ENCODE measurements at regions not wholly inside any gene's neighbourhood (a gene's known extent, or its start where the extent isn't known, plus 50 kb on each side); places are given as distances from the start of the nearest gene placed in this dataset.

DNA sequence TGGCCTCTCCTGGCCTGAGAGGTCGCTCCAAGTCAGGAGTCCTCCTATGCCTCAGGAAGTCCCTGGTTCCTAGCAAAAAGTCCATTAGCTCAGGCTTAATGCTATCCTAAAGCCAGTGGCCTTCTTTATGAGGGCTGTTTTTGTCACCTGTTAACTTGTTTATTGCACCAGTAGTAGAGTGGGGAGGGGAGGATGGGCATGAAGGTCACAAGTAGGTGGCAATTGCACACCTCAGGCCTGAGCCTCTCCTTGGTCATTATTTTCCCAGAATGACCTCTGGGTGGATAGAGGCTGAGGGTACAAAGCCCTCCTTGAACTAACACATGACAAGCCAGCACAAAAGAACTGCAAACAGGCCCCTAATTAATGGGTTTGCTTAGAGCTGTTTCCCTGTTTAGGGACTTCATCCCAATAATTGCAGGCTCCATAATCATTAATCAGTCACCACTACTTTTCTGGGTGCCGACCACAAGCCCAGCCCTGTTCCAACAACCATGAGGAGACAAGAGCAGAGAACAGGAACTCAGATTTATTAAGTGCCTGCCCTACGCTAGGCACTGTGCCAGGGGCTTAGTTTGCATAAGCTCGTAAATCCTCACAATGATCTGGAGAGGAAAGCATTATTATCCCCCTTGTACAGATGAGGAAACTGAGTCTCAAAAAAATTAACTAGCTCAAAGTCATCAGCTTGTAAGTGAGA, 123.0 kb upstream of the PKDCC start:
- ATAC-seq = no peak

DNA sequence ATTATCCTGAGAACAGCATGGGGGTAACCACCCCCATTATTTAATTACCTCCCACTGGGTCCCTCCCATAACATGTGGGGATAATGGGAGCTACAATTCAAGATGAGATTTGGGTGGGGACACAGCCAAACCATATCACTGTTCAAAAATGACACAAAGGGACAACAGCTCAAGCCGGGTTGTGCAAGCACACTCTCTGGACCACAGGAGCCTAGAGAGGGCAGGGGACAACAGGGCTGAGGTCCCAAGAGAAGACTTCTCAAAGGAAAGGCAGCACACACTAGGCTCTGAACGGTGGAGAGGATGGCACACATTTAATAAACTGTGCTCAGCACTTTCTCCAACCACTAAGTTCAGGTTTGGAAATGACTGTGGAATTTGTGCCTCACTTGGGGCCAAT, 122.1 kb upstream of the PKDCC start:
- ATAC-seq = no peak

DNA sequence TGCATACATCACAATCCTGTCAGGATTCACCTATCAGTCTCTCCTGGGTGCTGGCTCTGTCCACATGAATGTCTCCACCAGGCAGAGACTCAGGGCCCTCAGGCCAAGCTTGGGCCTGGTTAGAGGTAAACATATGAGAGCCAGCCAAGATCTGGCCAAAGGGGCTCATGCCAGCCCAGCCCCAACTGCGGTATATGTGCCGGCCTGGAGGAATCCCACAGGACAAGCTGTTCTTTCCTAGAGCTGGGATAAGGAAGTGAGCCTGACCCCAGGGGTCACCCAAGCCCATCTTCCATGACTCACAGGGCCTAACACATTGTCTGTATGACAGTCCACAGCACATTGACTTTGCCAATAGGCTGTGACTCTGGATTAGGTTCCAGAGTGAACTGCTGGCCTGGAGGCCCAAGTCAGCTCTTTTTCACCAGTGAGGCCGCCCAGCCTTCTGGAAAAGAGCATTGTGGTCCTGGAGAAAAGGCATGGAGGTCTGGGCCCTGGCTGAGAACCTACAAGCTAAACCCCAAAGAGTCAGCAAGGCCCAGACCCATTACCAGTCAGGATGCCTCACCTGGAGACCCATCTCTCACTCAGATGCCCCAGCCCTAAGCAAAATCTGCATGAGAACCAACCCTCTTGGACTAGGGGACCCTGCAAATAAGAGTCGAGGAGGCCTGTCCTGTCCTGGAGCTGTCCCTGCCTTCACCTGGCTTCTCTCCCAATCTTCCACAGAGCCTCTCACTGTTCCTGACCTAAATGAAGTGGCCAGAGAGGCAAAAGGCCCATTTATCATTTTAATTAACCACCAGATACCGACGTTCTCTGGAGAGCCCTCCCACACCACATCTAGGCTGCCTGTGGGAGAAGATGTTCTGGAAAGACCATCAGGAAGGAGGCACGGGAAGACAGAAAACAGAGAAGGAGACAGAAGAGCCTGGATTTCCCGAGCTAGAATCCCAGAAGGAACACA, 120.9 kb upstream of the PKDCC start:
- no peak for ATAC-seq

DNA sequence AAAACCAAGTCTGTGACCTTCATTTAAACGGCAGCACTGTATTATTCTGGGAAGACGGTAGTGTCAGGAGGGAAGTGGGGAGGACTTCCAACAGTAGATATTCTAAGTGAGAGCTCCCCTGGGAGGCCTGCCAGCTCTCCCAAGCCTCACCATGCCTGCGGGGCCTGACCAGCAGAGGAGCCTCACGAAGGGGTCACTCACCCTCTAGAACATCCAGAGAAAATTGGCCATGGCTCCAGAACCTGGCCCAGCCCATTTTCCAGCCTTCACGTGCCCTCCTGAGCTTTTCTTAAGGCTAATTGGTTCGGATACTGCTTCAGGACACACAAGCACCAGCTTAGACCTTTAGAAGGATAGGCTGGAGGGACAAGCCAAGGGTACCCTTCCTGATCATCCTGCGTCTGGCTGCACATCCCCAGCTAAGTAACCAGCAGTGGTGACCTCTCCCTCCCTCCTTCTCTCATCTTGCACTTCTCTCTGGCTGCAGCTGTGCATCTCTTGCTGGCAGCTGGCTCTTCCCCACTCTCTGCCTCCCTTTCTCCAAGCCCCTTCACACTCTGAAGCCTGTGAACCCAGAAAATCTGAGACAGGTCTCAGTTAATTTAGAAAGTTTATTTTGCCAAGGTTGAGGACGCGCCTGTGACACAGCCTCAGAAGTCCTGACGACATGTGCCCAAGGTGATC, 120.1 kb upstream of the PKDCC start:
- no peak for ATAC-seq

DNA sequence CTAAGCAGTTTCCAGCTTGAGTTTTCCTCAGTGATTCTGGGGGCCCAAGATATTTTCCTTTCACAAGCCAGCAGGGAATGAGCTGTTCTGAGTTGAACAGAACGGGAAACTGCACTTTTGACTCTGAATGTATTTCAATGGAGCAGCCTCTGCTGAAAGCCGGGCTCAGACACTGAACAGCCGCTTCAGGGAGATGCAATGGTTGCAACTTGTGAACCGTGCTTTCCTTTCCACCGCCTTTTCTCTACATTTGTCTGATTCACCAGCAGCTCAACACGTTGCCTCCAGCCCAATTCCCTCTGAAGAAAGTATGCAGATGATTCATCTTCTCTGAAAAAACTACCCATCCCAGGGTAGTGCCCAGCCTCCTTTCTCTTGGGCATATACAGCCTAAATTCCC, 119.3 kb upstream of the PKDCC start:
- ATAC-seq = no peak

DNA sequence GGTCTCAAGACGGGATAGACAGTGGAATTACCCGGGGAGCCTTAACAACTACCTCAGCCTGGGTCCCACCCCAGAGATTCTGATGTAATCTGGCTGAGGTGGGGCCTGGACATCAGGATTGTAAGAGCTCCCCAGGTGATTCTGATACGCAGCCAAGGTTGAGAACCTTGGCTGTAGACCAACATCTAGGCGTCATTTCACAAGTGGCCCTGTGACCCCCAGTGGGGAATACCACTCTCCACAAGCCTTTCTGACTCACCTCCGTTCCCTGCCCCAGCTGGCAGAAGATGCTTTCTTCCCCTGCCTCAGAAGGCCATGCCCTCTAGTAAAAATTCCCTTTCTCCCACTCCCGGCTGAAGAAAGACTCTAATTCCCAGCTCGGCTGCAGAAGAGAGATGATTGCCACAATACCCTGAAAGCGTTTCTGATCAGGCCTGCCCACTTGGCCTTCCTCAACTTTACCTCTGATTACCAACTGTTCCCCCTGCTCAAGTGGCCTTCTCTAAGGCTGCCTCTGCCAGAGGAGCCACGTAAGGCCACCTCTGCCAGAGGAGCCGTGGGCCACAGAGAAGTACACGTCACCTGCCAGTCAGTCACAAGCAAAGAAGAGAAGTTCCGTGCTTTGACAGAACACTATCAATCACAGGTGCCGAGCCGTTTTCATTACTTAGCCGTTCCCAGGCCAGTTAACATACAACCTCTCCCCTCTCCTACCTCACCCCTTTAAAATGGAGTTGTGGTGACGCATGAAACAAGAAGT, 116.8 kb upstream of the PKDCC start:
- no peak for ATAC-seq

DNA sequence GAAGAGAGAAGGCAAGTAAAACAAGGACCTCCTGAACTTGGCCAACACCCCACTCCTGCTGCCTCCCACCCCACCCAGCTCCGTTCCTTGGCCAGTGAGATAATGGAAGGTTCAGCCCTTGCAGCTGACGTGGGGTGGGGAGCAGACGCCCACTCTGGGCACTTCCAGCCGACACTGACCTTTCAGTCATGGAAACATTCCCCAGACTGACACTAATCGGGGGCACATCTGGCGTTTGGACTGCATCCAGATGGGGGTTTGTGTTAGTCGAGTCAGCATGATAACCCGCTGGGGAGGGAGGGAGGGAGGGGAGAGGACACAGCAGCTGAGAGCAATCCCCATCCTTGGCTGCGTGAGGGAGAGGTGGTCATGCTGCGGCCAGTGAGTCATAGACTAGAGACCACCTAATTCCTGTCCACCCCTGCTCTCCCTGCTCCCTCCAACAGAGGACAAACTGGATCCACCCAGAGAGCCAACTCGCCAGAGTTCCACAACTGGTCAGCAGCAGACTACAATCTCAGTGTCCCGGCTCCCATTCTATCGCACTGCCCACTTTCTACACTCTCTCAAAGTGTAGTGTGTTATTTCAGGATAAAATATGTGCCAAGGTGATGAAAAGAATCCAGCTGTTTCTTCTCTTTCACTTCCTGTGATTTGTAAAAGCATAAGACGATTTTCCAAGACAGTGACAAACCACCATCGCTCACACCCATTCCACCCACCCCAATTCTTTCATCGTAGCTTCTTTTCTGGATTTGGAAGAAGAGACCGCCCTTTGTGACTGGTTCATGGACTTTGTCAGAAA, 115.4 kb upstream of the PKDCC start:
- ATAC-seq = no peak

DNA sequence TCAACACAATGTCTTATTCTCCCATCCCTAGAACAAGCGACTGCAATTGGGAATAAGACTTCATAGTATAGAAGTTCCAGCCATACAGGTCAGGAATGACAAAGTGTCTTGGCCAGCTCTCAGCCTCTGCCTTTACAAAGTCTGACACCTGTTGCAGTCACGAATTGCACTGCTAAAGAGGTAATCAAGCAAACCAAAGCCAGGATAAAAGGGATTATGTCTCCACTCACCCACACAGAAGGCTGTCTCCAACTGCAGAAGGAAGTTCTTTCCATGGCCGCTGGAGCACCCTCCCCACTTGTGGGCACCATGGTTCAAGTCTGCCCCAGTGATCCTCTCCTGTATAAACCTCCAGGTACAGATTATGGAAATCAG, 114.8 kb upstream of the PKDCC start:
- no peak for ATAC-seq

DNA sequence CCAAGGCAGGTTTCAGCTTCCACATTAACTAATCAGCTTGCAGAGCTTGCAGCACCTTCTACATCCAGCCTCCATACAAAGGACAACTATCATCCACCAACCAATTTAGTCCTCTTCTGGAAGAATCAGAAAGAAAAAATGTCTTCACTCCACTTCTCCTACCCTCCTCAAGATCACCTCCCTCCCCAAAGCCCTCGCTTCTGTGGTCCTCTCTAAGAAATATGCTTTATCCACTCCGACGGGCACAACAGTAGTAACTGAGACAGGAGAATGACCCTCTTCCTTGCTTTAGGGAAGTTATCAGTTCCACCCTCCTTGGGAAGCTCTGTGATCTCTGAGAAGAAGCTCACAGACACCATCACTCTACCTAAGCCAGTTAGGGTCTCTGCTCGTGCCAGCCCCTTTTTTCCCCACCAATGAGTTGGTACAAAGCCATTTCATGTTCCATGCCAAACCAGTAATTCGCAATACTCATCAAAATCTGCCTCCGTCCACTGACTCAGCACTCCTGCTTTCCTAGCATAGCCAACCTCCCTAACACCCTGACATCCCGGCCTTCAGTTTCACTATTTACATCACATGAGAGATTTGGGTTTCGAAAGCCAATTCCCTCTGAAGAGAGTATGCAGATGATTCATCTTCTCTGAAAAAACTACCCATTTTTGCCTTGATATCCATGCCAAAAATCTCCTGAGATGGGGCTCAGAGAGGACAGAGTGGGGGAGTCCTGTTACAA, 114.1 kb upstream of the PKDCC start:
- ATAC-seq = no peak

DNA sequence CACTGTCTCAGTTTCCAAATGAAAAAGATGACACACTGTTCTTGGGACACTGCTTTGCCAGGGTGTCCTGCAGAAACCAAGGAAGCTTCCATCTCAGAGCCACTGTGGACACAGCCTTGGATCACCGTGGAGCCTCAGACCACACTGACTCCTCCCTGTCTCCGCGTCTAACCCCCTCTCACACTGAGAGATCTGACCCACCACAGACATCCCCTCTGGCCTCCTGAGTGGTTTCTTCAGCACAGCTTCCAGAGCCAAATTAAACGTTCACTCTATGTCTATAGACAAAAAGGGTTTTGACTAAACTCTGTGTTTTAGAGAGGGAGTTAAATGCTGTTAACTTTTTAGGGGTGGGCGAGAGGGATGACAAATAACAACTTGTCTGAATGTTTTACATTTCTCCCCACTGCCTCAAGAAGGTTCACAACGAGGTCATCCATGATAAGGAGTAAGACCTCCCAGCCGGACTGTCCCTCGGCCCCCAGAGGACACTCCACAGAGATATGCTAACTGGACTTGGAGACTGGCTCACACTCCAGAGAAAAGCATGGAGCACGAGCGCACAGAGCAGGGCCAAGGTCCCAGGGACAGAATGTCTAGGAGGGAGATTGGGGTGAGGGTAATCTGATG, 113.4 kb upstream of the PKDCC start:
- no peak for ATAC-seq

DNA sequence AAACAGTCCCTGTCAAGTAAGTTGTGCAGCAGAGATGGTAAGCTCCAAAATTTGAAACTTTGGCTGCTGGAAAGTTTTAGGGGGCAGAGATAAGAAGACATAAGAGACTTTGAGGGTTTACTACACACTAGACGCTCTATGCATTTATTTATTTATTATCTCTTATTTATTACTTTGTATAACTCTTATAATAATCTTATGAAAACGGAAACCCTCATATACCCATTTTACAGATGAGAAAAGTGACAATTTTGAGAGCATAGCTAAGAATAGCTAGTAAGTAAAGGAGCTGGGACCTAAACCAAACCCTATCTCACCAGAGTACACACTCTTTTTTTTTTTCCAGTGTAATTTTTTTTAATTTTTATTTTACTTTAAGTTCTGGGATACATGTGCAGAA, 112.8 kb upstream of the PKDCC start:
- ATAC-seq = no peak

DNA sequence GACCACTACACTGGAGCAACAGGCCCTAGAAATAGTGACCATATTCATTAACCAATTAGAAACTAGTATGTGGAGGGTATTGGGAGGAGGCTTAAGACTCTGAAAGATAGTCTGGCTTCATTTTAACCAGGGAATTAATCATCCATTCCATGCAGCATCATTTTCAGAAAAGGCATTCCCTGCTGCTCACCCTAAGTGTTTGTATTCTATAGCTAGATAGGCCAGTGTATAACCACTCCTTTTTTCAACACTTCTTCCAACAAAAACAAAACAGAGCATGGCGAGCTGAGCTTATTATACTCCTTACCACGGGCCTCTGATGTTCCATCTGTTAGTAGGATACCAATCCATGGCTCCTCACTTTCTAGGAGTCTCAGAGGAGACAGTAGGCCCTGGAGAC, 112.0 kb upstream of the PKDCC start:
- ATAC-seq = no peak

DNA sequence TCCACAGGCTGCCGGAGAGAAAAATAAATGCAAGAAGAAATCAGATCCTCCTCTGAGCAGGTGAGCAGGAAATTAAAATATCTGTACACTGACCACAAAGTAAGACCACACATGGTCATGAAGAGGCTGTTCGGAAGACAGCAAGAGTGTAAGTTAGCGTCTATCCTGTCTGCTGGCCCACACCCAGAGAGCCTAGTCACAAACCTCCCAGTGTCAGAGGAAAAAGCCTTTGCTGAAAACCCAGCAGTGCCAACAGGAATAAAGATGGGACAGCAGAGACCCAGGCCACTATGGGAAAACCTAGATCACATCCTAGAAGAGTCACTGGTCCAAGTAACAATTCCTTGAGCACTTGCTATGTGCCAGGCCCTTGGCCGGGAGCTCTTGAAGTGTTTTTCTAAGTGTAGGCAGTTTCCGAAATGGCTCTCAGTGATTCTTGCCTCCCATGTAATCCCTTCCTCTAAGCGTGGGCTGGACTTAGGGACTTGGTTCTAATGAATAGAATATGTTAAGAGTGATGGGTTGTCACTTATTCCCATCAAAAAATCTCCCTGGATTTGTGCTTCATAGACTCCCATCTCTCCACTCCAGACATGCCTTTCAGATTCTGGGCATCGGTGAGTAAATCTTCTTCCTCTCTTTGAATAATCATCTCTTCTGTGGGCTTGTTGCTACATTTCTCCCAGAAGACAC, 110.9 kb upstream of the PKDCC start:
- ATAC-seq = no peak

DNA sequence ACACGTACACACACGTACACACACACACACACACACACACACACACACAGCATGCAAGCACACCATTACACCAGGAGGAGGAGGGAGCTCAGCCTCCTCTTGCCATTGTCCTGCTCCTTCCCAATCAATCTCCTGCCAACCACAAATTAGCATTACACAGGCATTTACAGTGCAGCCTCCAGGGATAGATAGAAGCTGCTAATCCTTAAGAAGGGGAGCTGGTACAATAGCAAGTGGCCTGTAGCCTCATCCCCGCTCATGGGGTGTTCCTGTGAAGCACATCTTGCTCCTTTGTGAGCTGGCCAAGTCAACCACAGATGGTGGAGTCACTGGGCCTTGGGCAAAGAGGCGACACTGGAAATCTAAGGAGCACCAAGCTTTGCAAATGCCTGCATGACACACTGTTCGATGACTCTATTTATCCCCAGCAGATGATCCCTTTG, 110.3 kb upstream of the PKDCC start:
- no peak for ATAC-seq

DNA sequence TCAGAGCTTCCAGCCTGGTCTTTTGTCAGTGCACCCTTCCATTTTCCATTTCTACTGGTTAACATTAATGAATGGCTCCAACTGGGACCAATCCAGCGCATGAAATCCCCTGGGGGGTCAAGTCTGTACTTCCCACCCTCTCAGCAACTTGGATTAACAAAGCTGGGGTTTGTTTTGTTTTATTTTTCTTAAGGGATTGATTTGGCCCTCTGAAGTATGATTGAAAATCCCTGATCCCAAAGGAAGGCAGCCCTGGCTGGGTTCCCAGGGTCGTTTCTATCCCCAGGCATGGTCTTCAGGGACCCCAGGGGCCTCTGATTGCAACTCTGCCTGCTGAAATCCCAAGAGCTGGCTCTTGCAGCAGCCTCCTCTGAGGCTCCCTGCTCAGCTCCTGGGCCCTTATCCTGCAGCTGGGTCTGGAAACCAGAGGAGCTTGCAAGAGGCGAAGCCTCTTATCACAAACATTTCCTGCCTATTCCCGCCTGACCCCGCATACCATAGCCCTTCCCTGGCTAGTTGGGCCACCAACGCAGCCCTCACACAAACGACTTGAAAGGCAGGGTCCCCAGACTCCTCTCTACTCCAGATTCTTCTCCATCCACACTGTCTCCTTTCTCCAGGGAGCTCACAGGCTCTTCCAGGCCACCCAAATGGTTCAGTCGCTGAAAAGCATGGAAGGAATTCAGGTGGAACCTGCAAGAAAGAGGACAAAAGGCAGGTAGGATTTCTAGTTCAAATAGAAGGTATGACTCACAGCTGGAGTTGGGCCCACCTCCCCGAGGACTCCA, 109.7 kb upstream of the PKDCC start:
- ATAC-seq = no peak

DNA sequence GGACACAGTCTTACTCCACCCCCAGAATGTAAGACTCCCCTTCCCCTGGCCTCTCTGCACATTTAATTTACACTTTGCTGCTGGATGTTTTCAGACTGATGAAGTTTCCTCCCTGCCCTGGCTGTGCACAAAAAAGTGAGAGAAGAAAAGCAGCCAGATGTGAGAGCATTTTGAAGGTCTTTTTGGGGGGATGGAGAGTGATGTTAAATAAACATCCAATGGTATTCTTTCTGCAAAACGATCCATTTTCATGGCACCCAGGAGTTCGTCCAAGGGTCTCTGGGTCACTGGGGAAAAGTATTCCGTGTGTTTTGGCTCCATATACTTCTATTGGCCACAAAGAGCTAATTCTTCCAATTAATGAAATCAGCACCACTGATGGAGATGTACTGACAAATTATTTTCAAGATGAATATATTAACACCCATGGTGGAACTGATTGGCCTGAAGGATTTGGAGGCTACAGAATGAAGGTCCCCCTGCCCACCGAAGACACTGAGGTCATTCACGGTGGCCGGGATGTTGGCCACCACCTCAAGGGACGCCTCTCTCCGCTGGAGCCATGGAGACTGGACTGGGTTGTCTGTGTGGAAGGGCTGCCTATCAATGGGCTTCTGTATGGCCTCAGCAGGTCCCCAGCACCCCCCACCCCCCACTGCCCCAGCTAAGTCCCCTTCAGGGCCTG, 107.6 kb upstream of the PKDCC start:
- ATAC-seq = no peak

DNA sequence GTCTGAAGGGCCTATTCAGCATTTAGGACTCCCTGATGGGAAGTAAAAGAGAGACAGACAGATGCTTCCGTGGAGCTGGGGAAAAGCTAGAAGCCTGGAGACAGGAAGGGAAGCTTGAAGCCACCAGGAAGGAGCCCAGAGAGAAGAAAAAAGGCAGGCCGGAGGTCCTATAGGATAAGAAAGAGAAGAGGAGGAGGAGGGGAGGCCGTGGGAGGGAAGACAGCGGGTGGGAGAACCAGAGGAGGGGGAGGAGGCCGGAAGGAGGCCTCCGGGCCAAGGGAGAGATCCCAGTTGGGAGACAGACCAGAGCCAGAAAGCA, 107.1 kb upstream of the PKDCC start:
- no peak for ATAC-seq

DNA sequence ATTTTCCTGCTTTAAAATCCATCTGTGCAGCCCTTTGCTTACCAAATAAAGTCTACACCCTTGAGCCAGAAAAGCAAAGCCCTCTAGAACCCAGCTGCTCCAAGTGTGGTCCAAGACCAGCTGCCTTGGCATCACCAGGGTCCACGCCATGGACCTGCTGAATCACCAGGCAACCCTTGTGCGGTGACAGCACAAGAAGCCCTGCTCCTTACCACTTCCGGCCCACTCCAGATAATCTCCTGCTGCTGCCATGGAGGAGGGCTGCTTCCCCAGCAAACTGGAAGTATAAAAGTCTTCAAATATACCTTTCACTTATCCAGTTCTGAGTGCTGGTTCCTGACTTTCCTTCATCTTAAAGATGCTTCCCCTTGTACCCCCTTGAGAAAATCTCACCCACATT, 106.0 kb upstream of the PKDCC start:
- no peak for ATAC-seq

DNA sequence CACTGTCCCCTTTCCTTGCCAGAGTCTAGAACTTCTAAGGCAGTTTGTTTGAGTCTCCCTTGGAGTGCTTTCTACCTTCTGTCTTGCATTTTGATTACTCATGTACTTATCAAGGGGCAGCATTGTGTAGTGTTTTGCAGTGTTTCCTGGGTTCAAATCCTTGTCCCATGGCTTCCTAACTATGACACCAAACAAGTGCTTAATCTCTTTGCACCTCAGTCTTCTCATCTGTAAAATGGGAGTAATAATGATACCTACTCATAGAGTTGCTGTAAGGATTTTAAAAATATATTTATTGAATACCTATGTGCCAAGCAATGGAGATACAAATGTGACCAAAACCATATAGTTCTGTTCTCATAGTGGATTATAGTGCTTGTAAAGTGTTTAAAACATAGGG, 105.5 kb upstream of the PKDCC start:
- ATAC-seq = no peak
